HCT116 (cell line): ENCODE measurements at regions not wholly inside any gene's neighbourhood (a gene's known extent, or its start where the extent isn't known, plus 50 kb on each side); places are given as distances from the start of the nearest gene placed in this dataset.

Source experiments
- ATAC-seq: fragments of 200-7000 bp; cut with Tn5 transposase; 2 replicates; pipeline ENCODE4 v1.9.1; 2020; ENCODE audit warnings: mild to moderate bottlenecking, moderate library complexity
- BruUV-seq: library from RNA; stranded (reverse); fragments of 400-500 nt; replicated peaks from 2 replicates; lab custom pipeline; 2021; lab: Mats Ljungman, UMichigan
- CTCF ChIA-PET: fragments of 300-600 bp; sonication (Branson Sonifier 250); formaldehyde crosslinking; loops from one replicate; lab custom pipeline; 2021; ENCODE audit warnings: antibody characterized with exemption; lab: Charles Lee
- POLR2A ChIA-PET: fragments of 300-600, 350-600 bp; sonication (Branson Sonifier 250); formaldehyde crosslinking; loops from one replicate; lab custom pipeline; 2021; ENCODE audit warnings: antibody characterized with exemption; lab: Charles Lee
- RAD21 ChIA-PET, 2 experiments: fragments of 300-600 bp; sonication (Branson Sonifier 250); formaldehyde crosslinking; loops; one replicate each; lab custom pipeline; 2023; ENCODE audit warnings: low total read pairs in 2 of 2; ENCODE audit not compliant: uncharacterized antibody in 2 of 2, unreplicated experiment in 2 of 2, low non-redundant PET in 1 of 2; lab: Charles Lee
- DNase-seq: peaks from one replicate; pipeline ENCODE4 v3.0.0-alpha.2; 2010; ENCODE audit warnings: low read depth, low spot score
- H2AFZ ChIP-seq: fragments of 200-600 bp; shearing (Covaris generic), sonication (generic); 2 replicates; pipeline ENCODE4 v1.6.1; 2017; ENCODE audit warnings: low read depth, mixed run types, mixed read lengths, antibody characterized with exemption, low read length; ENCODE audit not compliant: poor library complexity, severe bottlenecking
- H3K27ac ChIP-seq: 2 replicates; pipeline ENCODE4 v1.5.1; 2012; ENCODE audit warnings: low read depth, low read length
- H3K27me3 ChIP-seq: fragments of 200-600 bp; sonication (generic); 2 replicates; pipeline ENCODE4 v1.6.1; 2016; ENCODE audit warnings: mixed run types, low read length, mixed read lengths; ENCODE audit not compliant: insufficient read depth
- H3K36me3 ChIP-seq, 2 experiments: fragments of 200-500 bp in 1 of 2; fragments of 200-600 bp in 1 of 2; sonication (Bioruptor generic) in 1 of 2; sonication (generic) in 1 of 2; 2 replicates each; pipeline versions ENCODE4 v1.5.1 to v1.6.1; 2014 to 2016; ENCODE audit warnings: low read length in 2 of 2, inconsistent platforms in 1 of 2, mixed read lengths in 1 of 2, mixed run types in 1 of 2; ENCODE audit not compliant: insufficient read depth in 2 of 2, control insufficient read depth in 1 of 2
- H3K4me1 ChIP-seq, 2 experiments: fragments of 200-600 bp in 1 of 2; sonication (generic) in 1 of 2; 2 replicates each; pipeline versions ENCODE4 v1.5.1 to v1.6.1; 2012 to 2017; ENCODE audit warnings: low read length in 2 of 2, inconsistent platforms in 1 of 2, mild to moderate bottlenecking in 1 of 2, mixed read lengths in 1 of 2, mixed run types in 1 of 2, moderate library complexity in 1 of 2; ENCODE audit not compliant: insufficient read depth in 2 of 2, control insufficient read depth in 1 of 2
- H3K4me2 ChIP-seq: fragments of 200-600 bp; sonication (generic); 2 replicates; pipeline ENCODE4 v1.6.1; 2017; ENCODE audit warnings: mixed run types, low read length, mixed read lengths
- H3K4me3 ChIP-seq, 2 experiments: fragments of 200-600 bp in 1 of 2; sonication (generic) in 1 of 2; replicated peaks in 1 of 2; 2 replicates each; pipeline ENCODE4 v1.5.1; 2011 to 2016; ENCODE audit warnings: low read length in 2 of 2, control low read depth in 1 of 2, low read depth in 1 of 2, mild to moderate bottlenecking in 1 of 2, mixed read lengths in 1 of 2, mixed run types in 1 of 2
- H3K79me2 ChIP-seq: fragments of 200-600 bp; sonication (generic); 2 replicates; pipeline ENCODE4 v1.6.1; 2017; ENCODE audit warnings: mild to moderate bottlenecking, mixed run types, low read length, moderate library complexity, mixed read lengths; ENCODE audit not compliant: insufficient read depth
- H3K9ac ChIP-seq: fragments of 200-600 bp; sonication (generic); 2 replicates; pipeline ENCODE4 v1.6.1; 2016; ENCODE audit warnings: low read length, mixed read lengths
- H3K9me2 ChIP-seq: fragments of 200-600 bp; sonication (generic), shearing (Covaris generic); 2 replicates; pipeline ENCODE4 v1.6.1; 2017; ENCODE audit warnings: mixed run types, mild to moderate bottlenecking, moderate library complexity; ENCODE audit not compliant: insufficient read depth
- H3K9me3 ChIP-seq, 2 experiments: fragments of 200-500 bp in 1 of 2; fragments of 200-600 bp in 1 of 2; sonication (Bioruptor generic) in 1 of 2; sonication (generic) in 1 of 2; 2 replicates each; pipeline ENCODE4 v1.6.1; 2014 to 2017; ENCODE audit warnings: low read length in 2 of 2, mixed read lengths in 2 of 2, inconsistent platforms in 1 of 2, low read depth in 1 of 2, mild to moderate bottlenecking in 1 of 2, mixed run types in 1 of 2, moderate library complexity in 1 of 2; ENCODE audit not compliant: control insufficient read depth in 1 of 2, insufficient read depth in 1 of 2
- H4K20me1 ChIP-seq: fragments of 200-600 bp; sonication (generic), shearing (Covaris generic); 2 replicates; pipeline ENCODE4 v1.6.1; 2017; ENCODE audit warnings: mixed run types, mild to moderate bottlenecking, moderate library complexity; ENCODE audit not compliant: insufficient read depth
- FOSL1 ChIP-seq: IDR thresholded peaks from 2 replicates; pipeline ENCODE4 v1.6.1; 2012; ENCODE audit warnings: low read depth
- MAX ChIP-seq: IDR thresholded peaks from 2 replicates; pipeline ENCODE4 v1.6.1; 2012
- POLR2A ChIP-seq: IDR thresholded peaks from 2 replicates; pipeline ENCODE4 v1.7.0; 2011; ENCODE audit warnings: borderline replicate concordance; ENCODE audit not compliant: insufficient read depth, insufficient read length; ENCODE audit errors: extremely low read depth
- POLR2AphosphoS5 ChIP-seq: IDR thresholded peaks from 2 replicates; pipeline ENCODE4 v1.6.1; 2011; ENCODE audit warnings: mild to moderate bottlenecking, low read depth, low read length, moderate library complexity
- RAD21 ChIP-seq: IDR thresholded peaks from 2 replicates; pipeline ENCODE4 v1.6.1; 2012; ENCODE audit warnings: low read depth, mild to moderate bottlenecking
- SP1 ChIP-seq: IDR thresholded peaks from 2 replicates; pipeline ENCODE4 v1.6.1; 2012; ENCODE audit warnings: low read depth
- TCF7L2 ChIP-seq: IDR thresholded peaks from 2 replicates; pipeline ENCODE4 v1.7.0; 2011; ENCODE audit warnings: borderline replicate concordance, inconsistent platforms; ENCODE audit not compliant: insufficient read depth, insufficient read length; ENCODE audit errors: extremely low read depth
- intact Hi-C: fragments of 100-400 bp; cut with micrococcal nuclease; formaldehyde crosslinking; loops from 2 replicates; pipeline ENCODE4 v1.10.0; 2022
- TF ChIP-seq, protein P1 (sequence below), 3 experiments: fragments of 200-600 bp in 1 of 3; sonication (generic) in 1 of 3; IDR thresholded peaks in 2 of 3; conservative IDR thresholded peaks in 1 of 3; 2 replicates each; pipeline ENCODE4 v1.5.1; 2012 to 2017; ENCODE audit warnings: low read depth in 2 of 3, low read length in 2 of 3, antibody characterized with exemption in 1 of 3, borderline replicate concordance in 1 of 3, control low read depth in 1 of 3, mild to moderate bottlenecking in 1 of 3, mixed read lengths in 1 of 3, mixed run types in 1 of 3, moderate library complexity in 1 of 3; ENCODE audit not compliant: insufficient read depth in 1 of 3
- TF ChIP-seq, protein P2 (sequence below): IDR thresholded peaks from 2 replicates; pipeline ENCODE4 v1.6.1; 2012; ENCODE audit warnings: low read depth
- TF ChIP-seq, protein P3 (sequence below): IDR thresholded peaks from 2 replicates; pipeline ENCODE4 v1.6.1; 2012

- H3K4me2 ChIP-seq, result no peak overlapping the region
- ChIA-PET POLR2A (no interaction called here), CTCF (interaction anchor here (0.7 kb wide), 1 partner anchor 463 kb away, joined by 3 read pairs; no protein-coding TSS in a partner anchor), RAD21 (no interaction called here)
- no peak overlapping the region for H3K27ac ChIP-seq
- H3K4me1 ChIP-seq, result no peaks in the 10 kb centered on the region
- intact Hi-C loops, result no loop called here
- H3K79me2 ChIP-seq, result no peaks in the 10 kb centered on the region
- no peaks in the 10 kb centered on the region for H3K36me3 ChIP-seq
- no peaks in the 10 kb centered on the region for H3K9me2 ChIP-seq
- no peak overlapping the region for H2AFZ ChIP-seq
- H3K9me3 ChIP-seq, result no peaks in the 10 kb centered on the region; a peak in 1 of 4 replicates
- DNase-seq (no peak), ATAC-seq (no peak)
- no peak overlapping the region for H3K4me3 ChIP-seq
- H4K20me1 ChIP-seq, result no peaks in the 10 kb centered on the region; the same call in 1 of the 2 replicates
- no peaks in the 10 kb centered on the region for H3K27me3 ChIP-seq
- H3K9ac ChIP-seq, result no peak overlapping the region
- TF ChIP-seq RAD21 (no peak), POLR2AphosphoS5 (no peak), POLR2A (no peak), TCF7L2 (no peak)
- TF ChIP-seq, protein P1, sequence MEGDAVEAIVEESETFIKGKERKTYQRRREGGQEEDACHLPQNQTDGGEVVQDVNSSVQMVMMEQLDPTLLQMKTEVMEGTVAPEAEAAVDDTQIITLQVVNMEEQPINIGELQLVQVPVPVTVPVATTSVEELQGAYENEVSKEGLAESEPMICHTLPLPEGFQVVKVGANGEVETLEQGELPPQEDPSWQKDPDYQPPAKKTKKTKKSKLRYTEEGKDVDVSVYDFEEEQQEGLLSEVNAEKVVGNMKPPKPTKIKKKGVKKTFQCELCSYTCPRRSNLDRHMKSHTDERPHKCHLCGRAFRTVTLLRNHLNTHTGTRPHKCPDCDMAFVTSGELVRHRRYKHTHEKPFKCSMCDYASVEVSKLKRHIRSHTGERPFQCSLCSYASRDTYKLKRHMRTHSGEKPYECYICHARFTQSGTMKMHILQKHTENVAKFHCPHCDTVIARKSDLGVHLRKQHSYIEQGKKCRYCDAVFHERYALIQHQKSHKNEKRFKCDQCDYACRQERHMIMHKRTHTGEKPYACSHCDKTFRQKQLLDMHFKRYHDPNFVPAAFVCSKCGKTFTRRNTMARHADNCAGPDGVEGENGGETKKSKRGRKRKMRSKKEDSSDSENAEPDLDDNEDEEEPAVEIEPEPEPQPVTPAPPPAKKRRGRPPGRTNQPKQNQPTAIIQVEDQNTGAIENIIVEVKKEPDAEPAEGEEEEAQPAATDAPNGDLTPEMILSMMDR (IDR thresholded peaks at IDR 0.05 in 2 of 3, conservative IDR thresholded peaks at IDR 0.05 in 1 of 3; ENCODE audit: borderline replicate concordance in 1 of 3, insufficient read depth in 1 of 3, low read depth in 2 of 3, low read length in 2 of 3), result 0 out of 6 replicates have a peak, but pooled peaks of 1 of the 3 experiments have one; percentile 11
- BruUV-seq, result no TSS peak
Observed at GRCh38 chr9:73916016-73916673, 581.0 kb upstream of the RORB start.

DNA sequence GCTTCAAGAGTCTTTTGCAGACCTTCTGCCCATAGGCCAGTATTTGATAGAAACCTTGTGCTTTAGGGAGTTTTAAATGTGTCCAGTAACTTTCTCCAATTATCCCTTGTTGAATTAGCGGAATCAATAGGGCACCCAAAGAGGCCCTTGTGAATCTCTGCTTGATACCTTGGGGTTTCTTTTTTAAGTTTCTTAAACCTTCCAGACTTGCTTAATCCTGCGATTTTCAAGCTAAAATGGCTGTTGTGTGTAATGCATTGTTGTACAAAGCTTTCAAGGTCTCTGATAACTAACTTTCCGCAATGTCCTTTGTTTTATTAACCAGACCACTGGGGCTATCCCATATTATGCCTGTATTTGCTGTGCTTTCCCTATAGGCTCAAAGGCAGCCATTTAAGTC lies 577.4 kb upstream of the RORB start:
- no TSS peak for BruUV-seq
- Histone ChIP-seq H4K20me1 (no peaks in the 10 kb centered on the region; the same call in 1 of the 2 replicates), H3K4me1 (no peaks in the 10 kb centered on the region), H3K4me3 (no peak overlapping the region), H3K4me2 (no peak overlapping the region), H3K36me3 (no peaks in the 10 kb centered on the region), H3K9ac (no peak overlapping the region), H3K79me2 (no peaks in the 10 kb centered on the region), H2AFZ (no peak overlapping the region), H3K27me3 (no peaks in the 10 kb centered on the region), H3K27ac (no peak overlapping the region), H3K9me2 (no peaks in the 10 kb centered on the region), H3K9me3 (no peaks in the 10 kb centered on the region; a peak in 1 of 4 replicates)
- no peak for ATAC-seq
- intact Hi-C loops, result no loop called here
- ChIA-PET RAD21 (no interaction called here), POLR2A (no interaction called here), CTCF (no interaction called here)
- no peak for DNase-seq
- TF ChIP-seq RAD21 (no peak), FOSL1 (no peak), SP1 (no peak), MAX (no peak)
- TF ChIP-seq, protein P1 (IDR thresholded peaks at IDR 0.05 in 2 of 3, conservative IDR thresholded peaks at IDR 0.05 in 1 of 3; ENCODE audit: borderline replicate concordance in 1 of 3, insufficient read depth in 1 of 3, low read depth in 2 of 3, low read length in 2 of 3), result no peak
- TF ChIP-seq, protein P2, sequence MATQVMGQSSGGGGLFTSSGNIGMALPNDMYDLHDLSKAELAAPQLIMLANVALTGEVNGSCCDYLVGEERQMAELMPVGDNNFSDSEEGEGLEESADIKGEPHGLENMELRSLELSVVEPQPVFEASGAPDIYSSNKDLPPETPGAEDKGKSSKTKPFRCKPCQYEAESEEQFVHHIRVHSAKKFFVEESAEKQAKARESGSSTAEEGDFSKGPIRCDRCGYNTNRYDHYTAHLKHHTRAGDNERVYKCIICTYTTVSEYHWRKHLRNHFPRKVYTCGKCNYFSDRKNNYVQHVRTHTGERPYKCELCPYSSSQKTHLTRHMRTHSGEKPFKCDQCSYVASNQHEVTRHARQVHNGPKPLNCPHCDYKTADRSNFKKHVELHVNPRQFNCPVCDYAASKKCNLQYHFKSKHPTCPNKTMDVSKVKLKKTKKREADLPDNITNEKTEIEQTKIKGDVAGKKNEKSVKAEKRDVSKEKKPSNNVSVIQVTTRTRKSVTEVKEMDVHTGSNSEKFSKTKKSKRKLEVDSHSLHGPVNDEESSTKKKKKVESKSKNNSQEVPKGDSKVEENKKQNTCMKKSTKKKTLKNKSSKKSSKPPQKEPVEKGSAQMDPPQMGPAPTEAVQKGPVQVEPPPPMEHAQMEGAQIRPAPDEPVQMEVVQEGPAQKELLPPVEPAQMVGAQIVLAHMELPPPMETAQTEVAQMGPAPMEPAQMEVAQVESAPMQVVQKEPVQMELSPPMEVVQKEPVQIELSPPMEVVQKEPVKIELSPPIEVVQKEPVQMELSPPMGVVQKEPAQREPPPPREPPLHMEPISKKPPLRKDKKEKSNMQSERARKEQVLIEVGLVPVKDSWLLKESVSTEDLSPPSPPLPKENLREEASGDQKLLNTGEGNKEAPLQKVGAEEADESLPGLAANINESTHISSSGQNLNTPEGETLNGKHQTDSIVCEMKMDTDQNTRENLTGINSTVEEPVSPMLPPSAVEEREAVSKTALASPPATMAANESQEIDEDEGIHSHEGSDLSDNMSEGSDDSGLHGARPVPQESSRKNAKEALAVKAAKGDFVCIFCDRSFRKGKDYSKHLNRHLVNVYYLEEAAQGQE, result no peak
- TF ChIP-seq, protein P3, sequence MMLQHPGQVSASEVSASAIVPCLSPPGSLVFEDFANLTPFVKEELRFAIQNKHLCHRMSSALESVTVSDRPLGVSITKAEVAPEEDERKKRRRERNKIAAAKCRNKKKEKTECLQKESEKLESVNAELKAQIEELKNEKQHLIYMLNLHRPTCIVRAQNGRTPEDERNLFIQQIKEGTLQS, result no peak
